HepG2 (cell line): ENCODE measurements at regions not wholly inside any gene's neighbourhood (a gene's known extent, or its start where the extent isn't known, plus 50 kb on each side); places are given as distances from the start of the nearest gene placed in this dataset.

Experiments
- ATAC-seq: fragments of 200-7000 bp; cut with Tn5 transposase; 3 replicates; pipeline ENCODE4 v1.9.1; 2020; ENCODE audit warnings: mild to moderate bottlenecking, moderate library complexity
- BruUV-seq: library from RNA; stranded (reverse); fragments of 400-500 nt; replicated peaks from 2 replicates; lab custom pipeline; 2021; lab: Mats Ljungman, UMichigan
- CTCF ChIA-PET: fragments of 300-600 bp; formaldehyde crosslinking; extraction: SDS; loops from one replicate; lab custom pipeline; 2021; ENCODE audit warnings: low total read pairs, inconsistent platforms, low intra/inter-chr PET ratio; lab: Yijun Ruan, JAX
- POLR2A ChIA-PET: fragments of 350-600 bp; sonication (Branson Sonifier 250); formaldehyde crosslinking; loops from one replicate; lab custom pipeline; 2020; ENCODE audit warnings: antibody characterized with exemption, inconsistent platforms; lab: Yijun Ruan, JAX
- DNase-seq: peaks from one replicate; pipeline ENCODE4 v3.0.0-alpha.2; 2015; ENCODE audit warnings: low spot score
- FAIRE-seq: peaks from 3 replicates; lab custom pipeline; 2011; peaks lifted over from hg19 to GRCh38; lab: Jason Lieb, UNC
- H2AFZ ChIP-seq: one replicate; pipeline ENCODE4 v1.6.1; 2011; ENCODE audit warnings: low read length, inconsistent platforms
- H3K27ac ChIP-seq: fragments of 300-600 bp; 3 replicates; pipeline ENCODE4 v1.8.0; 2011; ENCODE audit warnings: mixed run types, mild to moderate bottlenecking, mixed read lengths, low read length, inconsistent platforms; ENCODE audit not compliant: insufficient read depth; ENCODE audit errors: extremely low read length
- H3K27me3 ChIP-seq, 2 experiments: fragments of 200-600 bp in 1 of 2; 2 replicates in 1 of 2; 3 replicates in 1 of 2; pipeline versions ENCODE4 v1.6.0 to v1.8.0; 2011; ENCODE audit warnings: low read length in 2 of 2, mild to moderate bottlenecking in 2 of 2, moderate library complexity in 2 of 2, inconsistent platforms in 1 of 2; ENCODE audit not compliant: insufficient read depth in 2 of 2, control insufficient read depth in 1 of 2
- H3K36me3 ChIP-seq, 2 experiments: fragments of 200-600 bp in 1 of 2; replicated peaks in 1 of 2; 2 replicates in 1 of 2; 3 replicates in 1 of 2; pipeline versions ENCODE4 v1.5.1 to v1.8.0; 2011; ENCODE audit warnings: low read length in 2 of 2, inconsistent platforms in 1 of 2; ENCODE audit not compliant: insufficient read depth in 2 of 2, control insufficient read depth in 1 of 2
- H3K4me1 ChIP-seq: 2 replicates; pipeline ENCODE4 v1.5.1; 2012; ENCODE audit warnings: low read length, inconsistent platforms; ENCODE audit not compliant: insufficient read depth
- H3K4me2 ChIP-seq: 2 replicates; pipeline ENCODE4 v1.6.0; 2011; ENCODE audit warnings: low read depth, low read length, inconsistent platforms
- H3K4me3 ChIP-seq, 3 experiments: fragments of 200-600 bp in 1 of 3; sonication (generic), shearing (Covaris generic) in 1 of 3; replicated peaks in 1 of 3; 2 replicates each; pipeline ENCODE4 v1.5.1; 2011 to 2016; ENCODE audit warnings: low read length in 3 of 3, inconsistent platforms in 2 of 3, low read depth in 2 of 3, mild to moderate bottlenecking in 2 of 3, control low read depth in 1 of 3, mixed read lengths in 1 of 3; ENCODE audit not compliant: insufficient read depth in 1 of 3
- H3K79me2 ChIP-seq: one replicate; pipeline ENCODE4 v1.6.1; 2011; ENCODE audit warnings: low read length, inconsistent platforms; ENCODE audit not compliant: insufficient read depth
- H3K9ac ChIP-seq: 2 replicates; pipeline ENCODE4 v1.6.0; 2011; ENCODE audit warnings: mild to moderate bottlenecking, low read depth, low read length, inconsistent platforms; ENCODE audit not compliant: insufficient read depth
- H3K9me3 ChIP-seq: 2 replicates; pipeline ENCODE4 v1.5.1; 2012; ENCODE audit warnings: mild to moderate bottlenecking, low read length
- H4K20me1 ChIP-seq: 2 replicates; pipeline ENCODE4 v1.6.0; 2011; ENCODE audit warnings: inconsistent platforms, mild to moderate bottlenecking, low read length, moderate library complexity; ENCODE audit not compliant: insufficient read depth
- ARNTL ChIP-seq: sonication (generic); formaldehyde crosslinking; IDR thresholded peaks from 2 replicates; pipeline ENCODE4 v1.4.0; 2020; ENCODE audit warnings: mild to moderate bottlenecking, missing genetic modification reagents
- CREM ChIP-seq, 2 experiments: sonication (generic) in 1 of 2; formaldehyde crosslinking in 1 of 2; IDR thresholded peaks; 2 replicates each; pipeline versions ENCODE4 v1.4.0 to v1.6.1; 2016 to 2020; ENCODE audit warnings: antibody characterized with exemption in 1 of 2, mild to moderate bottlenecking in 1 of 2, missing genetic modification reagents in 1 of 2
- EEA1 ChIP-seq: sonication (generic); formaldehyde crosslinking; IDR thresholded peaks from 2 replicates; pipeline ENCODE4 v1.5.1; 2020; ENCODE audit warnings: mild to moderate bottlenecking, missing genetic modification reagents, borderline replicate concordance
- KMT2A ChIP-seq: sonication (generic); formaldehyde crosslinking; IDR thresholded peaks from 2 replicates; pipeline ENCODE4 v1.4.0; 2020; ENCODE audit warnings: missing genetic modification reagents
- YEATS4 ChIP-seq: sonication (generic); formaldehyde crosslinking; IDR thresholded peaks from 2 replicates; pipeline ENCODE4 v1.4.0; 2020; ENCODE audit warnings: missing genetic modification reagents, borderline replicate concordance
- ZBTB1 ChIP-seq: sonication (generic); formaldehyde crosslinking; IDR thresholded peaks from 2 replicates; pipeline ENCODE4 v1.4.0; 2020; ENCODE audit warnings: missing genetic modification reagents, borderline replicate concordance
- ZKSCAN5 ChIP-seq: sonication (generic); formaldehyde crosslinking; IDR thresholded peaks from 2 replicates; pipeline ENCODE4 v1.5.1; 2020; ENCODE audit warnings: mild to moderate bottlenecking, missing genetic modification reagents
- ZNF792 ChIP-seq: IDR thresholded peaks from 2 replicates; pipeline ENCODE4 v1.6.1; 2016
- WGBS: methylation state at CpG from one replicate; pipeline ENCODE4 v1.1.6; 2017; ENCODE audit warnings: low lambda C conversion rate; 5-methylcytosine and 5-hydroxymethylcytosine counted together
- in situ Hi-C: cut with HindIII; loops from 2 replicates; pipeline ENCODE4 v1.10.0; 2017; ENCODE audit warnings: low pct_unique_long_range_greater_than_20kb; ENCODE audit not compliant: extremely low pct_ligation_motif_present
- intact Hi-C: fragments of 100-400 bp; cut with micrococcal nuclease; formaldehyde crosslinking; loops from one replicate; pipeline ENCODE4 v1.10.0; 2022; ENCODE audit not compliant: unreplicated experiment
- TF ChIP-seq, protein P1 (sequence below): IDR thresholded peaks from 2 replicates; pipeline ENCODE4 v1.6.1; 2016; ENCODE audit warnings: missing genetic modification reagents, missing compliant biosample characterization
- TF ChIP-seq, protein P2 (sequence below): sonication (generic); formaldehyde crosslinking; IDR thresholded peaks from 2 replicates; pipeline ENCODE4 v1.4.0; 2020; ENCODE audit warnings: missing genetic modification reagents, borderline replicate concordance
- TF ChIP-seq, protein P3 (sequence below): sonication (generic); formaldehyde crosslinking; IDR thresholded peaks from 2 replicates; pipeline ENCODE4 v1.4.0; 2020; ENCODE audit warnings: missing genetic modification reagents
- TF ChIP-seq, protein P4 (sequence below): sonication (generic); formaldehyde crosslinking; IDR thresholded peaks from 2 replicates; pipeline ENCODE4 v1.4.0; 2020; ENCODE audit warnings: missing genetic modification reagents, borderline replicate concordance

DNA sequence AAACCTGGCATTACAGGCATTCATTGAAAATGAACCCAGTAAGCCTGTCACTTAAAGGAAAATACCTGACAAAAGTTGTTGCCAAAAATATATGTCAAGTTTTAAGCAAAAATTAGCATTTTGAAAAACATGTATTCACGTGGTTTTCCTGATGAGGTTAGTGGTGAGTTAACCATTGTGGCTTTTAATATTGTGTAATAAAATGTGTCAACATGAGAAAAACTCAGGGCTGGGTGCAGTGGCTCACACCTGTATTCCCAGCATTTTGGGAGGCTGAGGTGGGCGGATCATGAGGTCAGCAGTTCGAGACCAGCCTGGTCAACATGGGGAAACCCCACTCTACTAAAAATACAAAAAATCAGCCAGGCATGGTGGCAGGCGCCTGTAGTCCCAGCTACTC is 731.4 kb downstream of the KCNT2 start (continued):
- TF ChIP-seq, protein P1, sequence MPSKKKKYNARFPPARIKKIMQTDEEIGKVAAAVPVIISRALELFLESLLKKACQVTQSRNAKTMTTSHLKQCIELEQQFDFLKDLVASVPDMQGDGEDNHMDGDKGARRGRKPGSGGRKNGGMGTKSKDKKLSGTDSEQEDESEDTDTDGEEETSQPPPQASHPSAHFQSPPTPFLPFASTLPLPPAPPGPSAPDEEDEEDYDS: no peak
- TF ChIP-seq YEATS4 (no peak), ZNF792 (CRISPR knock-in tag) (no peak), ZBTB1 (CRISPR knock-in tag) (no peak), CREM (IDR thresholded peaks at IDR 0.05) (no peak), CREM (CRISPR knock-in tag; IDR thresholded peaks at IDR 0.05) (no peak), EEA1 (CRISPR knock-in tag) (no peak), ZKSCAN5 (CRISPR knock-in tag) (no peak)
- TF ChIP-seq, protein P2, sequence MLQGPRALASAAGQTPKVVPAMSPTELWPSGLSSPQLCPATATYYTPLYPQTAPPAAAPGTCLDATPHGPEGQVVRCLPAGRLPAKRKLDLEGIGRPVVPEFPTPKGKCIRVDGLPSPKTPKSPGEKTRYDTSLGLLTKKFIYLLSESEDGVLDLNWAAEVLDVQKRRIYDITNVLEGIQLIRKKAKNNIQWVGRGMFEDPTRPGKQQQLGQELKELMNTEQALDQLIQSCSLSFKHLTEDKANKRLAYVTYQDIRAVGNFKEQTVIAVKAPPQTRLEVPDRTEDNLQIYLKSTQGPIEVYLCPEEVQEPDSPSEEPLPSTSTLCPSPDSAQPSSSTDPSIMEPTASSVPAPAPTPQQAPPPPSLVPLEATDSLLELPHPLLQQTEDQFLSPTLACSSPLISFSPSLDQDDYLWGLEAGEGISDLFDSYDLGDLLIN (CRISPR knock-in tag): no peak

DNA sequence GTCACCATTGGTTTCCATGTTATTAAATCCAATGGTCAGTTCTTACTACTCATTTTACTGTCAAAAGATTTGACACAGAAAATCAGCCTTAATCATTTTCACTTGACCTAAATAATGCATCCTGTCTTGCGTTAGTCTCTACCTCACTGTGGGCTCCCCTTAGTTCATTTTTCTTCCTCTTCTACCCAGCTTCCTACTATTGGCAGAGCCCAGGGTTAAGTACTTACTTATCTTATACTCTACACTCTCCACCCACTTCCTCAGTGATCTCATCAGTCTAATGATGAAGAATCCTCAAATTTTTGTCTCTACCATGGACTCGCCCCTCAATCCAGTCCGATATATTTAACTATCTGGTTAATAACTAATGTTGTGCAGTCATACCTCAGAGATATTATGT is 735.9 kb downstream of the KCNT2 start:
- CTCF ChIA-PET: no interaction called here
- in situ Hi-C loops: no loop called here
- Histone ChIP-seq H3K27me3 (no peaks in the 10 kb centered on the region), H3K9me3 (no peaks in the 10 kb centered on the region), H3K9ac (no peak overlapping the region), H4K20me1 (no peaks in the 10 kb centered on the region), H3K27ac (no peak overlapping the region), H3K4me3 (no peak overlapping the region), H2AFZ (no peak overlapping the region), H3K79me2 (no peaks in the 10 kb centered on the region), H3K4me1 (no peaks in the 10 kb centered on the region), H3K4me2 (no peak overlapping the region), H3K36me3 (no peaks in the 10 kb centered on the region)
- ATAC-seq (no peak), FAIRE-seq (no peak), DNase-seq (no peak)
- intact Hi-C loops: no loop called here
- 2% methylated on average over 3 of the region's 3 CpGs for WGBS
- POLR2A ChIA-PET: no interaction called here
- BruUV-seq: no TSS peak
- TF ChIP-seq ARNTL (CRISPR knock-in tag) (no peak), KMT2A (CRISPR knock-in tag) (no peak)
- TF ChIP-seq, protein P3, sequence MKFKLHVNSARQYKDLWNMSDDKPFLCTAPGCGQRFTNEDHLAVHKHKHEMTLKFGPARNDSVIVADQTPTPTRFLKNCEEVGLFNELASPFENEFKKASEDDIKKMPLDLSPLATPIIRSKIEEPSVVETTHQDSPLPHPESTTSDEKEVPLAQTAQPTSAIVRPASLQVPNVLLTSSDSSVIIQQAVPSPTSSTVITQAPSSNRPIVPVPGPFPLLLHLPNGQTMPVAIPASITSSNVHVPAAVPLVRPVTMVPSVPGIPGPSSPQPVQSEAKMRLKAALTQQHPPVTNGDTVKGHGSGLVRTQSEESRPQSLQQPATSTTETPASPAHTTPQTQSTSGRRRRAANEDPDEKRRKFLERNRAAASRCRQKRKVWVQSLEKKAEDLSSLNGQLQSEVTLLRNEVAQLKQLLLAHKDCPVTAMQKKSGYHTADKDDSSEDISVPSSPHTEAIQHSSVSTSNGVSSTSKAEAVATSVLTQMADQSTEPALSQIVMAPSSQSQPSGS (CRISPR knock-in tag): no peak
- TF ChIP-seq, protein P4, sequence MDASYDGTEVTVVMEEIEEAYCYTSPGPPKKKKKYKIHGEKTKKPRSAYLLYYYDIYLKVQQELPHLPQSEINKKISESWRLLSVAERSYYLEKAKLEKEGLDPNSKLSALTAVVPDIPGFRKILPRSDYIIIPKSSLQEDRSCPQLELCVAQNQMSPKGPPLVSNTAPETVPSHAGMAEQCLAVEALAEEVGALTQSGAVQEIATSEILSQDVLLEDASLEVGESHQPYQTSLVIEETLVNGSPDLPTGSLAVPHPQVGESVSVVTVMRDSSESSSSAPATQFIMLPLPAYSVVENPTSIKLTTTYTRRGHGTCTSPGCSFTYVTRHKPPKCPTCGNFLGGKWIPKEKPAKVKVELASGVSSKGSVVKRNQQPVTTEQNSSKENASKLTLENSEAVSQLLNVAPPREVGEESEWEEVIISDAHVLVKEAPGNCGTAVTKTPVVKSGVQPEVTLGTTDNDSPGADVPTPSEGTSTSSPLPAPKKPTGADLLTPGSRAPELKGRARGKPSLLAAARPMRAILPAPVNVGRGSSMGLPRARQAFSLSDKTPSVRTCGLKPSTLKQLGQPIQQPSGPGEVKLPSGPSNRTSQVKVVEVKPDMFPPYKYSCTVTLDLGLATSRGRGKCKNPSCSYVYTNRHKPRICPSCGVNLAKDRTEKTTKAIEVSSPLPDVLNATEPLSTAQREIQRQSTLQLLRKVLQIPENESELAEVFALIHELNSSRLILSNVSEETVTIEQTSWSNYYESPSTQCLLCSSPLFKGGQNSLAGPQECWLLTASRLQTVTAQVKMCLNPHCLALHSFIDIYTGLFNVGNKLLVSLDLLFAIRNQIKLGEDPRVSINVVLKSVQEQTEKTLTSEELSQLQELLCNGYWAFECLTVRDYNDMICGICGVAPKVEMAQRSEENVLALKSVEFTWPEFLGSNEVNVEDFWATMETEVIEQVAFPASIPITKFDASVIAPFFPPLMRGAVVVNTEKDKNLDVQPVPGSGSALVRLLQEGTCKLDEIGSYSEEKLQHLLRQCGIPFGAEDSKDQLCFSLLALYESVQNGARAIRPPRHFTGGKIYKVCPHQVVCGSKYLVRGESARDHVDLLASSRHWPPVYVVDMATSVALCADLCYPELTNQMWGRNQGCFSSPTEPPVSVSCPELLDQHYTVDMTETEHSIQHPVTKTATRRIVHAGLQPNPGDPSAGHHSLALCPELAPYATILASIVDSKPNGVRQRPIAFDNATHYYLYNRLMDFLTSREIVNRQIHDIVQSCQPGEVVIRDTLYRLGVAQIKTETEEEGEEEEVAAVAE (CRISPR knock-in tag): no peak
